ENCODE measurements at regions not wholly inside any gene's neighbourhood (a gene's known extent, or its start where the extent isn't known, plus 50 kb on each side); places are given as distances from the start of the nearest gene placed in this dataset.

- DNase-seq = no peak
- Mint-ChIP-seq H3K4me3 (no peak overlapping the region), H3K27me3 (ENCODE audit: insufficient read depth) (peaks cover 44% of the 10 kb centered on the region), H3K27ac (no peak overlapping the region), H3K36me3 (ENCODE audit: low read depth) (no peaks in the 10 kb centered on the region), H3K9me3 (no peaks in the 10 kb centered on the region), H3K4me1 (peaks cover 9% of the 10 kb centered on the region)
- no peaks in the 10 kb centered on the region for H3K9me3 ChIP-seq (ENCODE audit: control insufficient read depth, low read length)
- no peak overlapping the region for H3K9ac ChIP-seq (ENCODE audit: extremely low read depth, low read length, poor library complexity, severe bottlenecking)
- TF ChIP-seq CTCF (conservative IDR thresholded peaks at IDR 0.05) = no peak
- no peaks in the 10 kb centered on the region for H3K36me3 ChIP-seq (ENCODE audit: control insufficient read depth, insufficient read depth, low read length)
- no peak overlapping the region for H3K27ac ChIP-seq (ENCODE audit: low read depth, low read length)
- 82% methylated on average over 1 of the region's 1 CpG; no CpG with 5 or more reads in 1 of the 2 experiments for WGBS, 2 experiments (ENCODE audit: insufficient coverage in 1 of 2, insufficient read length in 1 of 2)
- H3K4me1 ChIP-seq (ENCODE audit: control insufficient read depth, insufficient read depth, low read length) = no peaks in the 10 kb centered on the region
- no peak overlapping the region for H3K4me3 ChIP-seq (ENCODE audit: low read length)
- H3K27me3 ChIP-seq (ENCODE audit: control insufficient read depth, insufficient read depth, low read length, poor library complexity, severe bottlenecking) = peaks cover 19% of the 10 kb centered on the region
Observed at GRCh38 chr11:20213790-20214189, 53.5 kb upstream of the DBX1 start.

GRCh38 chr11:20211691-20212090 is 51.4 kb upstream of the DBX1 start:
- H3K4me1 ChIP-seq (ENCODE audit: control insufficient read depth, insufficient read depth, low read length) = no peaks in the 10 kb centered on the region
- H3K27ac ChIP-seq (ENCODE audit: low read depth, low read length) = no peak overlapping the region
- no peaks in the 10 kb centered on the region for H3K36me3 ChIP-seq (ENCODE audit: control insufficient read depth, insufficient read depth, low read length)
- Mint-ChIP-seq H3K9me3 (no peaks in the 10 kb centered on the region), H3K36me3 (ENCODE audit: low read depth) (no peaks in the 10 kb centered on the region), H3K4me3 (no peak overlapping the region), H3K4me1 (peaks cover 19% of the 10 kb centered on the region), H3K27ac (no peak overlapping the region), H3K27me3 (ENCODE audit: insufficient read depth) (peaks cover 65% of the 10 kb centered on the region)
- no peaks in the 10 kb centered on the region for H3K9me3 ChIP-seq (ENCODE audit: control insufficient read depth, low read length)
- WGBS, 2 experiments (ENCODE audit: insufficient coverage in 1 of 2, insufficient read length in 1 of 2) = 84 to 92% methylated on average over 3 to 4 of the region's 4 CpGs
- H3K4me3 ChIP-seq (ENCODE audit: low read length) = no peak overlapping the region
- no peak for DNase-seq
- no peak overlapping the region for H3K9ac ChIP-seq (ENCODE audit: extremely low read depth, low read length, poor library complexity, severe bottlenecking)
- TF ChIP-seq CTCF (conservative IDR thresholded peaks at IDR 0.05) = no peak
- H3K27me3 ChIP-seq (ENCODE audit: control insufficient read depth, insufficient read depth, low read length, poor library complexity, severe bottlenecking) = peaks cover 40% of the 10 kb centered on the region
